ENCODE measurements at regions not wholly inside any gene's neighbourhood (a gene's known extent, or its start where the extent isn't known, plus 50 kb on each side); places are given as distances from the start of the nearest gene placed in this dataset.
A peak's percentile ranks its signal among the peaks of the same experiment; 100 is the strongest.

GRCh38 chr6:132063204-132063603, 112.0 kb upstream of the CCN2 start:
- Mint-ChIP-seq H3K4me3 (ENCODE audit: unreplicated experiment) (no peak overlapping the region), H3K27ac (ENCODE audit: low read depth, unreplicated experiment) (no peak overlapping the region), H3K4me1 (ENCODE audit: insufficient read depth, unreplicated experiment) (peaks cover 11% of the 10 kb centered on the region), H3K9me3 (ENCODE audit: unreplicated experiment) (no peaks in the 10 kb centered on the region), H3K36me3 (ENCODE audit: insufficient read depth, unreplicated experiment) (no peaks in the 10 kb centered on the region), H3K27me3 (ENCODE audit: insufficient read depth, unreplicated experiment) (no peaks in the 10 kb centered on the region)
- TF ChIP-seq CTCF (IDR thresholded peaks at IDR 0.05; ENCODE audit: unreplicated experiment), result no peak
- CTCF ChIA-PET, result interaction anchor here (0.5 kb wide), 1 partner anchor 12 kb away, joined by 5 read pairs; no protein-coding TSS in a partner anchor
- no TSS peak for BruUV-seq (replicated peaks)
- DNase-seq (ENCODE audit: unreplicated experiment), result no peak
- intact Hi-C loops (cut with micrococcal nuclease), result no loop called here
- POLR2A ChIA-PET, result no interaction called here

- Mint-ChIP-seq H3K27me3 (ENCODE audit: insufficient read depth, unreplicated experiment) (no peaks in the 10 kb centered on the region), H3K9me3 (ENCODE audit: unreplicated experiment) (no peaks in the 10 kb centered on the region), H3K36me3 (ENCODE audit: insufficient read depth, unreplicated experiment) (no peaks in the 10 kb centered on the region), H3K4me1 (ENCODE audit: insufficient read depth, unreplicated experiment) (peaks cover 11% of the 10 kb centered on the region), H3K4me3 (ENCODE audit: unreplicated experiment) (no peak overlapping the region), H3K27ac (ENCODE audit: low read depth, unreplicated experiment) (no peak overlapping the region)
- DNase-seq (ENCODE audit: unreplicated experiment), result no peak
- no TSS peak for BruUV-seq (replicated peaks)
- POLR2A ChIA-PET, result no interaction called here
- intact Hi-C loops (cut with micrococcal nuclease), result no loop called here
- no peak for TF ChIP-seq CTCF (IDR thresholded peaks at IDR 0.05; ENCODE audit: unreplicated experiment)
- CTCF ChIA-PET, result interaction anchor here (0.5 kb wide), 1 partner anchor 12 kb away, joined by 5 read pairs; no protein-coding TSS in a partner anchor
Measured at GRCh38 chr6:132062626-132063025, 111.5 kb upstream of the CCN2 start.

GRCh38 chr6:132061381-132061780, 110.2 kb upstream of the CCN2 start:
- no TSS peak for BruUV-seq (replicated peaks)
- H3K36me3 Mint-ChIP-seq (ENCODE audit: insufficient read depth, unreplicated experiment), result no peaks in the 10 kb centered on the region
- no peak overlapping the region for H3K4me3 Mint-ChIP-seq (ENCODE audit: unreplicated experiment)
- TF ChIP-seq CTCF (IDR thresholded peaks at IDR 0.05; ENCODE audit: unreplicated experiment), result no peak
- DNase-seq (ENCODE audit: unreplicated experiment), result no peak
- no peaks in the 10 kb centered on the region for H3K27me3 Mint-ChIP-seq (ENCODE audit: insufficient read depth, unreplicated experiment)
- POLR2A ChIA-PET, result no interaction called here
- peaks cover 8% of the 10 kb centered on the region for H3K9me3 Mint-ChIP-seq (ENCODE audit: unreplicated experiment)
- CTCF ChIA-PET, result interaction anchor here (1.5 kb wide), 1 partner anchor 219 kb away, joined by 6 read pairs; no protein-coding TSS in a partner anchor
- H3K27ac Mint-ChIP-seq (ENCODE audit: low read depth, unreplicated experiment), result no peak overlapping the region
- intact Hi-C loops (cut with micrococcal nuclease), result no loop called here
- H3K4me1 Mint-ChIP-seq (ENCODE audit: insufficient read depth, unreplicated experiment), result peaks cover 11% of the 10 kb centered on the region

GRCh38 chr6:132060591-132060990, 109.4 kb upstream of the CCN2 start:
- ChIA-PET CTCF (interaction anchor here (0.6 to 1.5 kb wide), 2 partner anchors 9 to 219 kb away, joined by 3 to 6 read pairs; no protein-coding TSS in a partner anchor), POLR2A (interaction anchor here (1.1 kb wide), 1 partner anchor 9 kb away, joined by 3 read pairs; no protein-coding TSS in a partner anchor)
- H3K36me3 Mint-ChIP-seq (ENCODE audit: insufficient read depth, unreplicated experiment), result no peaks in the 10 kb centered on the region
- peaks cover 8% of the 10 kb centered on the region for H3K9me3 Mint-ChIP-seq (ENCODE audit: unreplicated experiment)
- BruUV-seq (replicated peaks), result no TSS peak
- intact Hi-C loops (cut with micrococcal nuclease), result no loop called here
- no peak overlapping the region for H3K27ac Mint-ChIP-seq (ENCODE audit: low read depth, unreplicated experiment)
- H3K27me3 Mint-ChIP-seq (ENCODE audit: insufficient read depth, unreplicated experiment), result no peaks in the 10 kb centered on the region
- DNase-seq (ENCODE audit: unreplicated experiment), result peak; percentile 30
- no peak for TF ChIP-seq CTCF (IDR thresholded peaks at IDR 0.05; ENCODE audit: unreplicated experiment)
- H3K4me1 Mint-ChIP-seq (ENCODE audit: insufficient read depth, unreplicated experiment), result peaks cover 9% of the 10 kb centered on the region
- H3K4me3 Mint-ChIP-seq (ENCODE audit: unreplicated experiment), result no peak overlapping the region
